ENCODE measurements at regions not wholly inside any gene's neighbourhood (a gene's known extent, or its start where the extent isn't known, plus 50 kb on each side); places are given as distances from the start of the nearest gene placed in this dataset.

DNA sequence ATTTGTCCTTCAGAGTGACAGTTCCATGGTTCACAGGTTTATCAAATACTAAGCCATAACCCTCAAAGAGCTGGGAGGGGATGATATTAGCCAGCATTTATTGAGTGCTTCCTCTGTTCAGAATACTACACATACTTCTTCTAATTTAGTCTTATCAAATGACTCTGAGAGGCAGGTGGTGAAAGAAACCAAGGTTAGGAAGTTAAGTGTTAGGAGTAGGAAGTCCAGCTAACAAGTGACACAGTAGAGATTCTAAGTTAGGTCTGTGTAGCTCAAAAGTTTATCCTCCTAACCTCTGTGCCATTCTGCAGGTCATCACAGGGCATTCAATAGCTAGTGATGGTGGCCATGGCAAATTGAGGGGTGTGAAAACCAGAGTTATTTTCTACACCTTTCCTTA is 198.3 kb upstream of the MID1 start:
- DNase-seq (ENCODE audit: low spot score): no peak

GRCh38 chrX:10819973-10820372 is 199.6 kb upstream of the MID1 start:
- DNase-seq (ENCODE audit: low spot score): no peak

GRCh38 chrX:10821293-10821692 is 200.9 kb upstream of the MID1 start:
- DNase-seq (ENCODE audit: low spot score): no peak

DNA sequence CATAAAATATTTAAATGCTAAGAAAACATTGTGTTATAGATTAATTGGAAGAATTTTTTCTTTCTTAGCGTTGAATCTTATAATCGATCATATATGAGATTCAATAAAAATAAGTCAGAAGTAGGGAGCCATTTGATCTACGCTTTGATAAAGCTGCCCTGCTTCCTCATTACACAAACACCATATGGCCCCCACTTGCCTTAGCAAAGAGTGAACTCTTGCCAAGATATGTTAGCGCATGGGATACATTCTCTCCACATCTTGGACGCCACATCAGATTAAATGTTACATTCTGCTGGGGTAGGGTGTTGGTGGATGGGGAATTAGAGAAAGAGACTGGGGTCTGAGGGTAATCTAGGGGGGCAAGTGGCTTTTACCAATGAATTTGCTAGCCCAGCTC is 207.7 kb upstream of the MID1 start:
- no peak for DNase-seq (ENCODE audit: low spot score)

- DNase-seq (ENCODE audit: low spot score): no peak
Measured at GRCh38 chrX:10828640-10829039, 208.3 kb upstream of the MID1 start.

GRCh38 chrX:10831716-10832502 is 211.5 kb upstream of the MID1 start:
- no peak for DNase-seq (ENCODE audit: low spot score)

DNA sequence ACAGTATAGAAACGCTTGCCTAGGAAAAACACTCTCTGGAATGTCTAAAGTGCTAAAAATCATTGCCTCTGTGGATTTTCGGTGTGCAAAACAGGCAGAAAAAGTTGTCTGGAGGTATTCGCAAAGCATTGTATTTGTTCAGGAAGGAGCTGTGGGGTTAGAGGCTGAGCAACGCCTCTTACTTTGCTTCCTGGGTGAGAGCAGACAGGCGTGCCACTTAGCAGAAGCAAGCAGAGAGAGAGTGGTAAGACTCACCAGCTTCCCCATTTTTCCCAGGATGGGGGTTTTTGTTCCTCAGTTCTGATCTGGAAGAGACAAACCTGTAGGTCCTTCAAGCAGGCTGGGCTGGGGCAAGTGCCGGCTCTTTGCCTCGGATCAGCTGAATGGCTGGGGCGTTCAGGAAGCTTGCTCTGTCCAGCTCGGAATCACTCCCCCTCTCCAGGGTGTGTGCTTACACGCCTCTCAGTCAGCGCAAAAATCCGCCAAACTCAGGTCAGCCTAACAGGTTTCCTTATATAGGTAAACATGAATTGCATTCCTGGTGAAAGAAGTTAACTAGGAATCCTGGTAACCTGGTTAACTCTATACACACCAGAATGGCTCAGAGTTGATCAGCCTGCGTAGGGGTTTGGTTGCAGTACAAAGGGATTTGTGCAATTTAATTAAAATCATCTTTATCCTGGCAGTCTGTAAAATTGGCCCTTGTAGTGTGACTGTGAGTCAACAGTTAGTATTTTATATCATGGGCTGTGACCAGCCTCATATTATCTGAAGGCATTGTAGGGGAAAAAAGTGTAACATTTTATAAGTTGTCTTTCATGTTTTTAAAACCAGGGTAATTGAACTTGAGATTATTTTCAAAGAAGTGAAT is 213.1 kb upstream of the MID1 start:
- DNase-seq (ENCODE audit: low spot score): no peak

GRCh38 chrX:10841579-10841978 is 221.2 kb upstream of the MID1 start:
- no peak for DNase-seq (ENCODE audit: low spot score)

GRCh38 chrX:10842646-10843045 is 222.3 kb upstream of the MID1 start:
- no peak for DNase-seq (ENCODE audit: low spot score)

DNA sequence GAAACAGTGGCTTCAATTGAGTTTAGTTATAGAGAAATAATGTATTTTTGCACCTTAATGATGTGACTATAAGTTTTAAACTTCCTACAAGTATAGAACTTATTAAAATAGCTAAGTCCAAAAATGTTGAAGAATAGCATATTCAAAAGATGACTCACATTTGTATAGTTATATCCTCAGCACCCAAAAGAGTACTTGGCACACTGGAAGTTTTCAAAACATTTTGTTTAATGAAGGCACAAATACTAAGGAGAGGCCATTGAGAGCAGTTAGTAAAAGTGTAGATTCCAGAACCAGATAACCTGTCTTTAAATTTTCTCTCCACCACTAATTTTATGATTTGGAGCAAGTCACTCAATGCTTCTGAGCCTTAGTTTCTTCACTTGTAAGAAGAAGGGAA is 226.9 kb upstream of the MID1 start:
- DNase-seq (ENCODE audit: low spot score): no peak

DNA sequence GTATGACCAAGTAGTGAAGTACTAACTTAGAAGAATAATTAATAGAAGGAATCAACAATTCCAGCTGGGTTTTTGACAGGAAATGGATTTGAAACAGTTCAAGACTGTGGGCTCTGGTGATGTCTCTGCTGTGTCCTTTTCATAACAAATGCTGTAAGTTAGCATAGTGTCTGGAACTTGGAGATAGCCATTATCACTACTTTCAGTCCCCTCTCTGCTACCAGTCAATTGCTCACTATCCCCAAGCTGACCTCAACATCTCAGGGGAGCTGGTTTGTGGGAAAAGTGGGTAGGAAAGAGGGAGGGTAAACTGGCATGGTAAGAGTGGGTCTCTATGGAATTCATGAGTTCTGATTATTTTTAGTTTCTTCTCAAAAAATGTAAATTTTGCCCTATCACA is 231.4 kb upstream of the MID1 start:
- DNase-seq (ENCODE audit: low spot score): no peak

DNA sequence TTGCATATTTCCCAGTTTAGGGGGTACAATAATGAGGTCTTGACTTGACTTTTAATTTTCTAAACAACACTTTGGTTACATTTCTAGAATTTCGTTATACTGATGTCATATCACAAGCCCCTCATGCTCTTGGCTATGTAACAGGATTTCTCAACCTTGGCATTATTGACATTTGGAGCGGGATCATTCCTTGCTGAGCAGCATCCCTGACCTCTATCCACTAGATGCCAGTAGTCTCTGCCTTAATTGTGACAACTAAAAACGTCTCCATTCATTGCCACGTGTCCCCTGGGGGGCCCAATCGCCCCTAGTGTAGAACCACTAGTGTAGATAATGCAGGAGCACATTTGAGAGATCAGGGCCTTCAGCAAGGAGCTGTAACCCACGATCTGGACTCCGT is 234.2 kb upstream of the MID1 start:
- no peak for DNase-seq (ENCODE audit: low spot score)

- DNase-seq (ENCODE audit: low spot score): no peak
Measured at GRCh38 chrX:10855845-10856244, 235.5 kb upstream of the MID1 start.

- DNase-seq (ENCODE audit: low spot score): no peak
Measured at GRCh38 chrX:10856797-10857196, 236.4 kb upstream of the MID1 start.

DNA sequence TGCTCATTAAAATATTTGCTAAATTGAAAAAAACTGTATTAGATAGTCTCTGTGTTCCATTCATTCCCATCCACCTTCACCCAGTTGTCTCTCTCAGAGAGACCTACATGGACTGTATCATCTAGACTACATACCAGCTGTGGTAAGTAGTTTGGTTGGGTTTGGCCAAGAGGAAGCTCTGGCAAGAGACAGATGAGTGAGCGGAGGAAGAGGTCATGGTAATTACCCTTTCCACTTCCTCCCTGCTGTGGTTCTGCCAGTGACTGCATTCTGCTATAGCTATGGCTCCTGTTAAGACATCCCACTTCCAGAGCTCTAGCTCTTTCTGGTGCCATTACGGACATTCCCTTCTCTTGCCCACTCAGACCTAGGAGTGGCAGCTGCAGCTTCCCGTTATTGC is 239.0 kb upstream of the MID1 start:
- DNase-seq (ENCODE audit: low spot score): no peak

GRCh38 chrX:10875995-10876394 is 235.1 kb upstream of the HCCS start:
- DNase-seq (ENCODE audit: low spot score): no peak

- no peak for DNase-seq (ENCODE audit: low spot score)
Measured at GRCh38 chrX:10882484-10882883, 228.6 kb upstream of the HCCS start.

DNA sequence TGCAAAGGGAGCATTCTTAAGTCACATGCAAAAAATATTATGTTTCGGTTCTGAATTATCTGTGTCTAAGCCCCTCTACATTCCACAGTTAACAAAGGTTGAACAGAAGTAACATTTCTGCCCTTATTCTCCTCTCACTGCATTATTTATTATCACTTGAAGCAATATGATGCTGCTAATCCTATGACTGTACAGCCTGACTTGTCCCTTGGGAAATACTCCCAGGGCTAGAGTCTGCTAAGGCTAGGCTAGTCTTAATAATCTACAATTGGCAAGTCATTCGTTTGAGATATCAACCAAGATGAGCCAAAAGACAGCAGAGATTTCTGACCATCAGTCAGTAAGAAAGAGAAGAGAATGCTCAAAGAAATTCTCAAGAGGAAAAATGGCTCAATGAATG is 226.9 kb upstream of the HCCS start:
- no peak for DNase-seq (ENCODE audit: low spot score)

- no peak for DNase-seq (ENCODE audit: low spot score)
Measured at GRCh38 chrX:10892621-10893225, 218.4 kb upstream of the HCCS start.

DNA sequence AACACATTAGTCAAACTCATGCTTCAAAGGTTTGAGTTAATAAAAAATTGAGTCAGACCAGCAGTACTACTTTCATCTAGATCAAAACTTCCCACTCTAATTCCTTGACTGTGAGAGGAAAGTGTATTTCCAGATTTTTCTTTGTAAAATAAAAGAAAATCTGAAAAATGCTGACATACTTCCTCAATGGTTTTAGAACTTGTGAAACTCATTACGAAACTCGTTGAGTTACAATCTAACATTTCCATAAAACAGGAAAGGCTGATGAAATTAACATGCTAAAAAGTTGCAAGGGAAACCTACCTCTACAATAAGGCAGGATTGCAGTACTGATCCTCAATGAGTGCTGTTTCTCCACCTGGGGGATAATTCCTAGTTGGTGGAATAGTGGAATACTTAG is 217.8 kb upstream of the HCCS start:
- no peak for DNase-seq (ENCODE audit: low spot score)

GRCh38 chrX:10893976-10894375 is 217.2 kb upstream of the HCCS start:
- no peak for DNase-seq (ENCODE audit: low spot score)

GRCh38 chrX:10897768-10898167 is 213.4 kb upstream of the HCCS start:
- no peak for DNase-seq (ENCODE audit: low spot score)
